ENCODE measurements at regions not wholly inside any gene's neighbourhood (a gene's known extent, or its start where the extent isn't known, plus 50 kb on each side); places are given as distances from the start of the nearest gene placed in this dataset.

GRCh38 chr22:49425356-49425755 lies 402.3 kb downstream of the BRD1 start:
- no peak for TF ChIP-seq CTCF (IDR thresholded peaks at IDR 0.05; ENCODE audit: poor library complexity, severe bottlenecking)
- Histone ChIP-seq H3K36me3 (ENCODE audit: low read depth) (no peaks in the 10 kb centered on the region), H3K4me1 (ENCODE audit: insufficient read depth, poor library complexity, severe bottlenecking) (no peaks in the 10 kb centered on the region), H3K9me3 (ENCODE audit: severe bottlenecking) (no peaks in the 10 kb centered on the region), H3K4me3 (ENCODE audit: severe bottlenecking) (no peak overlapping the region), H3K27ac (ENCODE audit: poor library complexity, severe bottlenecking) (no peak overlapping the region), H3K27me3 (ENCODE audit: insufficient read depth, poor library complexity, severe bottlenecking) (no peaks in the 10 kb centered on the region)
- no peak for DNase-seq (ENCODE audit: low spot score)
- ATAC-seq (ENCODE audit: low read depth) = no peak

GRCh38 chr22:49424893-49425270 lies 402.8 kb downstream of the BRD1 start:
- no peak for TF ChIP-seq CTCF (IDR thresholded peaks at IDR 0.05; ENCODE audit: poor library complexity, severe bottlenecking)
- no peaks in the 10 kb centered on the region for H3K4me1 ChIP-seq (ENCODE audit: insufficient read depth, poor library complexity, severe bottlenecking)
- no peak for ATAC-seq (ENCODE audit: low read depth)

GRCh38 chr22:49423125-49423650 lies 404.5 kb downstream of the BRD1 start:
- ATAC-seq (ENCODE audit: low read depth) = no peak
- H3K27ac ChIP-seq (ENCODE audit: poor library complexity, severe bottlenecking) = no peak overlapping the region
- H3K9me3 ChIP-seq (ENCODE audit: severe bottlenecking) = no peaks in the 10 kb centered on the region
- H3K4me3 ChIP-seq (ENCODE audit: severe bottlenecking) = no peak overlapping the region
- no peaks in the 10 kb centered on the region for H3K27me3 ChIP-seq (ENCODE audit: insufficient read depth, poor library complexity, severe bottlenecking)
- no peaks in the 10 kb centered on the region for H3K4me1 ChIP-seq (ENCODE audit: insufficient read depth, poor library complexity, severe bottlenecking)
- DNase-seq (ENCODE audit: low spot score) = no peak
- H3K36me3 ChIP-seq (ENCODE audit: low read depth) = no peaks in the 10 kb centered on the region
- TF ChIP-seq CTCF (IDR thresholded peaks at IDR 0.05; ENCODE audit: poor library complexity, severe bottlenecking) = no peak

More at GRCh38 chr22:49424893-49425270, 402.8 kb downstream of the BRD1 start:
- Histone ChIP-seq H3K9me3 (ENCODE audit: severe bottlenecking) (no peaks in the 10 kb centered on the region), H3K27me3 (ENCODE audit: insufficient read depth, poor library complexity, severe bottlenecking) (no peaks in the 10 kb centered on the region), H3K36me3 (ENCODE audit: low read depth) (no peaks in the 10 kb centered on the region), H3K27ac (ENCODE audit: poor library complexity, severe bottlenecking) (no peak overlapping the region), H3K4me3 (ENCODE audit: severe bottlenecking) (no peak overlapping the region)
- DNase-seq (ENCODE audit: low spot score) = no peak

- Histone ChIP-seq H3K27ac (ENCODE audit: poor library complexity, severe bottlenecking) (no peak overlapping the region), H3K4me3 (ENCODE audit: severe bottlenecking) (no peak overlapping the region), H3K9me3 (ENCODE audit: severe bottlenecking) (no peaks in the 10 kb centered on the region), H3K27me3 (ENCODE audit: insufficient read depth, poor library complexity, severe bottlenecking) (no peaks in the 10 kb centered on the region), H3K4me1 (ENCODE audit: insufficient read depth, poor library complexity, severe bottlenecking) (no peaks in the 10 kb centered on the region), H3K36me3 (ENCODE audit: low read depth) (no peaks in the 10 kb centered on the region)
- ATAC-seq (ENCODE audit: low read depth) (no peak), DNase-seq (ENCODE audit: low spot score) (no peak)
- no peak for TF ChIP-seq CTCF (IDR thresholded peaks at IDR 0.05; ENCODE audit: poor library complexity, severe bottlenecking)
These were observed 405.0 kb downstream of the BRD1 start for GRCh38 chr22:49422701-49423100.

DNA sequence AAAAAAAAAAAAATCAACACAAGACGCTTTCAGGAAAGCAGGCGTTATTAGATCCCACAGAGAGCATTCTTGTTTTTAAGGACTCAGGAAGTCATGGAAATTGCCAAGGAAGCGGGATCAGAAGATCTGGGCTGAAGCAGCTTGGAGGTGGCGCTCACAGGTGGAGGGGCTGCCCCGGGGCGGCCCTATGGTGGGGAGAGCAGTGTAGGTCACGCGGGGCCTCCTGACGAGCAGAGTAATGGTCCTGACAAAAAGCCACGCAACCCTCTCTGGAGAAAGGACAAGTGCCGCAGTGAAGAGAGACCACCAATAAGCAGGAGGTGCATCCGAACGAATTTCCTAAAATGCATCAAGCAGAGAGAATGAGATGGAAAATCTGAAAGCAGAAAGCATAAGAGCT lies 407.0 kb downstream of the BRD1 start:
- Histone ChIP-seq H3K4me1 (ENCODE audit: insufficient read depth, poor library complexity, severe bottlenecking) (no peaks in the 10 kb centered on the region), H3K9me3 (ENCODE audit: severe bottlenecking) (no peaks in the 10 kb centered on the region), H3K27ac (ENCODE audit: poor library complexity, severe bottlenecking) (no peak overlapping the region), H3K4me3 (ENCODE audit: severe bottlenecking) (no peak overlapping the region), H3K27me3 (ENCODE audit: insufficient read depth, poor library complexity, severe bottlenecking) (no peaks in the 10 kb centered on the region), H3K36me3 (ENCODE audit: low read depth) (no peaks in the 10 kb centered on the region)
- TF ChIP-seq CTCF (IDR thresholded peaks at IDR 0.05; ENCODE audit: poor library complexity, severe bottlenecking) = no peak
- DNase-seq (ENCODE audit: low spot score) (no peak), ATAC-seq (ENCODE audit: low read depth) (no peak)
